Tibial nerve (tissue), 4 donors: ENCODE measurements at regions not wholly inside any gene's neighbourhood (a gene's known extent, or its start where the extent isn't known, plus 50 kb on each side); places are given as distances from the start of the nearest gene placed in this dataset.

ENCODE experiments used
- EP300 ChIP-seq, 2 donors: sonication (generic); formaldehyde crosslinking; IDR thresholded peaks; one replicate each; pipeline ENCODE4 v1.6.1; 2017; ENCODE audit warnings: antibody characterized with exemption in 2 of 2, mild to moderate bottlenecking in 1 of 2
- TF ChIP-seq, protein P1 (sequence below), 5 experiments: fragments of 200-600 bp in 3 of 5; fragments of 450-650 bp in 2 of 5; sonication (generic) in 3 of 5; IDR thresholded peaks; one replicate each; pipeline ENCODE4 v1.5.1; 2016 to 2019; ENCODE audit warnings: antibody characterized with exemption in 5 of 5, mild to moderate bottlenecking in 3 of 5, moderate library complexity in 2 of 5

DNA sequence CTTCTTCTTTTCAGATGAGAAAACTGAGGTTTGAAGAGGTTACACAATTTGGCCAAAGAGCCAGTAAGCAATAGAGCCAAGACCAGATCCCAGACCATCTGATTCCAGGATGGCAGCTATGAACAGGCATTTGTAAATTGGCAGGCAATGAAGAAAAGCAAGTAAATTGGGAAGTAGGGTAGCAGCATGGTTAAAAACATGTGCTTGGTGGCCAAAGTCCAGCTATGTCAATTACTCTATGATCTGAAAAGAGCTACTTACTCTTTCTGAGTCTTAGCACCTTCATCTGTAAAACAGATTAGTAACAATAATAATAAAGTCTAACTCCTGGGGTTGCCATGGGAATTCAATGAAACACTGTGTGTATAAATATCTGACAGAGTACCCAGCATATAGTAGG lies 60.2 kb upstream of the MDM1 start:
- TF ChIP-seq, protein P1, sequence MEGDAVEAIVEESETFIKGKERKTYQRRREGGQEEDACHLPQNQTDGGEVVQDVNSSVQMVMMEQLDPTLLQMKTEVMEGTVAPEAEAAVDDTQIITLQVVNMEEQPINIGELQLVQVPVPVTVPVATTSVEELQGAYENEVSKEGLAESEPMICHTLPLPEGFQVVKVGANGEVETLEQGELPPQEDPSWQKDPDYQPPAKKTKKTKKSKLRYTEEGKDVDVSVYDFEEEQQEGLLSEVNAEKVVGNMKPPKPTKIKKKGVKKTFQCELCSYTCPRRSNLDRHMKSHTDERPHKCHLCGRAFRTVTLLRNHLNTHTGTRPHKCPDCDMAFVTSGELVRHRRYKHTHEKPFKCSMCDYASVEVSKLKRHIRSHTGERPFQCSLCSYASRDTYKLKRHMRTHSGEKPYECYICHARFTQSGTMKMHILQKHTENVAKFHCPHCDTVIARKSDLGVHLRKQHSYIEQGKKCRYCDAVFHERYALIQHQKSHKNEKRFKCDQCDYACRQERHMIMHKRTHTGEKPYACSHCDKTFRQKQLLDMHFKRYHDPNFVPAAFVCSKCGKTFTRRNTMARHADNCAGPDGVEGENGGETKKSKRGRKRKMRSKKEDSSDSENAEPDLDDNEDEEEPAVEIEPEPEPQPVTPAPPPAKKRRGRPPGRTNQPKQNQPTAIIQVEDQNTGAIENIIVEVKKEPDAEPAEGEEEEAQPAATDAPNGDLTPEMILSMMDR (IDR thresholded peaks at IDR 0.05), result no peak
- no peak for TF ChIP-seq EP300 (IDR thresholded peaks at IDR 0.05)
